ENCODE measurements at regions not wholly inside any gene's neighbourhood (a gene's known extent, or its start where the extent isn't known, plus 50 kb on each side); places are given as distances from the start of the nearest gene placed in this dataset.

GRCh38 chr2:16252251-16252650 is 311.9 kb downstream of the MYCN start:
- in situ Hi-C loops (cut with HindIII; ENCODE audit: low pct_unique_long_range_greater_than_20kb, low sequenced_read_pairs), result no loop called here
- DNase-seq (ENCODE audit: low read depth), result no peak

- no peak for DNase-seq (ENCODE audit: low read depth)
- in situ Hi-C loops (cut with HindIII; ENCODE audit: low pct_unique_long_range_greater_than_20kb, low sequenced_read_pairs), result no loop called here
Measured at GRCh38 chr2:16251511-16252225, 311.3 kb downstream of the MYCN start.

- no peak for DNase-seq (ENCODE audit: low read depth)
- in situ Hi-C loops (cut with HindIII; ENCODE audit: low pct_unique_long_range_greater_than_20kb, low sequenced_read_pairs), result no loop called here
Measured at GRCh38 chr2:16250886-16251285, 310.5 kb downstream of the MYCN start.

GRCh38 chr2:16250466-16250865 is 310.1 kb downstream of the MYCN start:
- in situ Hi-C loops (cut with HindIII; ENCODE audit: low pct_unique_long_range_greater_than_20kb, low sequenced_read_pairs), result no loop called here
- no peak for DNase-seq (ENCODE audit: low read depth)

GRCh38 chr2:16250056-16250425 is 309.7 kb downstream of the MYCN start:
- in situ Hi-C loops (cut with HindIII; ENCODE audit: low pct_unique_long_range_greater_than_20kb, low sequenced_read_pairs), result no loop called here
- DNase-seq (ENCODE audit: low read depth), result no peak

GRCh38 chr2:16249246-16250055 is 309.1 kb downstream of the MYCN start:
- in situ Hi-C loops (cut with HindIII; ENCODE audit: low pct_unique_long_range_greater_than_20kb, low sequenced_read_pairs), result no loop called here
- no peak for DNase-seq (ENCODE audit: low read depth)

- DNase-seq (ENCODE audit: low read depth), result no peak
- in situ Hi-C loops (cut with HindIII; ENCODE audit: low pct_unique_long_range_greater_than_20kb, low sequenced_read_pairs), result no loop called here
Measured at GRCh38 chr2:16248571-16249105, 308.3 kb downstream of the MYCN start.

- in situ Hi-C loops (cut with HindIII; ENCODE audit: low pct_unique_long_range_greater_than_20kb, low sequenced_read_pairs), result no loop called here
- DNase-seq (ENCODE audit: low read depth), result no peak
Measured at GRCh38 chr2:16247326-16248122, 307.2 kb downstream of the MYCN start.

GRCh38 chr2:16246911-16247310 is 306.6 kb downstream of the MYCN start:
- in situ Hi-C loops (cut with HindIII; ENCODE audit: low pct_unique_long_range_greater_than_20kb, low sequenced_read_pairs), result no loop called here
- no peak for DNase-seq (ENCODE audit: low read depth)

GRCh38 chr2:16246281-16246850 is 306.0 kb downstream of the MYCN start:
- in situ Hi-C loops (cut with HindIII; ENCODE audit: low pct_unique_long_range_greater_than_20kb, low sequenced_read_pairs), result no loop called here
- DNase-seq (ENCODE audit: low read depth), result no peak

GRCh38 chr2:16245481-16246054 is 305.2 kb downstream of the MYCN start:
- no peak for DNase-seq (ENCODE audit: low read depth)
- in situ Hi-C loops (cut with HindIII; ENCODE audit: low pct_unique_long_range_greater_than_20kb, low sequenced_read_pairs), result no loop called here

GRCh38 chr2:16244966-16245320 is 304.6 kb downstream of the MYCN start:
- no peak for DNase-seq (ENCODE audit: low read depth)
- in situ Hi-C loops (cut with HindIII; ENCODE audit: low pct_unique_long_range_greater_than_20kb, low sequenced_read_pairs), result no loop called here

GRCh38 chr2:16244153-16244965 is 304.0 kb downstream of the MYCN start:
- in situ Hi-C loops (cut with HindIII; ENCODE audit: low pct_unique_long_range_greater_than_20kb, low sequenced_read_pairs), result no loop called here
- no peak for DNase-seq (ENCODE audit: low read depth)

GRCh38 chr2:16243411-16243996 is 303.2 kb downstream of the MYCN start:
- in situ Hi-C loops (cut with HindIII; ENCODE audit: low pct_unique_long_range_greater_than_20kb, low sequenced_read_pairs), result no loop called here
- no peak for DNase-seq (ENCODE audit: low read depth)

- DNase-seq (ENCODE audit: low read depth), result no peak
- in situ Hi-C loops (cut with HindIII; ENCODE audit: low pct_unique_long_range_greater_than_20kb, low sequenced_read_pairs), result no loop called here
Measured at GRCh38 chr2:16242906-16243305, 302.6 kb downstream of the MYCN start.

- in situ Hi-C loops (cut with HindIII; ENCODE audit: low pct_unique_long_range_greater_than_20kb, low sequenced_read_pairs), result no loop called here
- DNase-seq (ENCODE audit: low read depth), result no peak
Measured at GRCh38 chr2:16241166-16242160, 301.1 kb downstream of the MYCN start.
